Liver (tissue), 8 donors: ENCODE measurements at regions not wholly inside any gene's neighbourhood (a gene's known extent, or its start where the extent isn't known, plus 50 kb on each side); places are given as distances from the start of the nearest gene placed in this dataset.

Experiments
- DNase-seq: peaks from one replicate; pipeline ENCODE4 v3.0.0-alpha.2; 2017; ENCODE audit warnings: low spot score
- H3K27ac ChIP-seq, 2 donors: one replicate each; pipeline ENCODE4 v1.7.0; 2013; ENCODE audit warnings: inconsistent platforms in 2 of 2, low read length in 2 of 2, control low read depth in 1 of 2, low read depth in 1 of 2, mild to moderate bottlenecking in 1 of 2
- H3K27me3 ChIP-seq, 4 donors: one replicate each; pipeline versions ENCODE4 v1.6.1 to v1.7.0; 2013; ENCODE audit warnings: low read length in 3 of 4, inconsistent platforms in 1 of 4, mild to moderate bottlenecking in 1 of 4, moderate library complexity in 1 of 4; ENCODE audit not compliant: control insufficient read depth in 4 of 4, insufficient read depth in 4 of 4
- H3K36me3 ChIP-seq, 4 donors: one replicate each; pipeline versions ENCODE4 v1.6.1 to v1.7.0; 2013; ENCODE audit warnings: low read length in 3 of 4, mild to moderate bottlenecking in 3 of 4, low read depth in 1 of 4, moderate library complexity in 1 of 4; ENCODE audit not compliant: control insufficient read depth in 4 of 4, insufficient read depth in 3 of 4
- H3K4me1 ChIP-seq, 4 donors: one replicate each; pipeline versions ENCODE4 v1.6.1 to v1.7.0; 2013; ENCODE audit warnings: low read length in 3 of 4, mild to moderate bottlenecking in 3 of 4, moderate library complexity in 1 of 4; ENCODE audit not compliant: control insufficient read depth in 4 of 4, insufficient read depth in 4 of 4
- H3K4me3 ChIP-seq, 3 donors: one replicate each; pipeline versions ENCODE4 v1.6.1 to v1.7.0; 2013; ENCODE audit warnings: low read length in 3 of 3, control low read depth in 1 of 3, low read depth in 1 of 3, mild to moderate bottlenecking in 1 of 3
- H3K9ac ChIP-seq, 2 donors: one replicate each; pipeline ENCODE4 v1.7.0; 2013; ENCODE audit warnings: low read length in 2 of 2, mild to moderate bottlenecking in 2 of 2, moderate library complexity in 2 of 2, control low read depth in 1 of 2, low read depth in 1 of 2
- H3K9me3 ChIP-seq, 4 donors: one replicate each; pipeline versions ENCODE4 v1.6.1 to v1.7.0; 2013; ENCODE audit warnings: low read length in 3 of 4; ENCODE audit not compliant: control insufficient read depth in 4 of 4
- CTCF ChIP-seq: fragments of 150-350 bp; IDR thresholded peaks from 2 replicates; pipeline ENCODE4 v1.5.1; 2017; ENCODE audit warnings: improper control_type of control experiment, low read depth, low read length; ENCODE audit not compliant: missing input control
- EGR1 ChIP-seq, 2 donors: IDR thresholded peaks; 2 replicates each; pipeline ENCODE4 v1.6.1; 2016 to 2018; ENCODE audit warnings: antibody characterized with exemption in 2 of 2, low read depth in 2 of 2
- FOXA1 ChIP-seq: IDR thresholded peaks from 2 replicates; pipeline ENCODE4 v1.6.1; 2016; ENCODE audit warnings: antibody characterized with exemption
- FOXA2 ChIP-seq: IDR thresholded peaks from 2 replicates; pipeline ENCODE4 v1.6.1; 2016; ENCODE audit warnings: antibody characterized with exemption
- GABPA ChIP-seq, 2 donors: IDR thresholded peaks in 1 of 2; conservative IDR thresholded peaks in 1 of 2; 2 replicates each; pipeline ENCODE4 v1.6.1; 2016; ENCODE audit warnings: antibody characterized with exemption in 2 of 2, mild to moderate bottlenecking in 1 of 2, moderate library complexity in 1 of 2
- HNF4A ChIP-seq, 2 donors: conservative IDR thresholded peaks; 2 replicates each; pipeline ENCODE4 v1.6.1; 2016; ENCODE audit warnings: antibody characterized with exemption in 2 of 2, mild to moderate bottlenecking in 2 of 2
- HNF4G ChIP-seq: IDR thresholded peaks from 2 replicates; pipeline ENCODE4 v1.6.1; 2016; ENCODE audit warnings: antibody characterized with exemption
- JUND ChIP-seq, 2 donors: IDR thresholded peaks; 2 replicates each; pipeline ENCODE4 v1.6.1; 2016; ENCODE audit warnings: antibody characterized with exemption in 2 of 2
- MAX ChIP-seq: IDR thresholded peaks from 2 replicates; pipeline ENCODE4 v1.6.1; 2016; ENCODE audit warnings: antibody characterized with exemption
- NR2F2 ChIP-seq: IDR thresholded peaks from 2 replicates; pipeline ENCODE4 v1.6.1; 2016; ENCODE audit warnings: antibody characterized with exemption
- RAD21 ChIP-seq, 2 donors: IDR thresholded peaks; 2 replicates each; pipeline ENCODE4 v1.6.1; 2016; ENCODE audit warnings: antibody characterized with exemption in 2 of 2, mild to moderate bottlenecking in 2 of 2
- RXRA ChIP-seq, 2 donors: IDR thresholded peaks; 2 replicates each; pipeline ENCODE4 v1.6.1; 2017 to 2018; ENCODE audit warnings: antibody characterized with exemption in 2 of 2, mild to moderate bottlenecking in 1 of 2
- TAF1 ChIP-seq: conservative IDR thresholded peaks from 2 replicates; pipeline ENCODE4 v1.6.1; 2016; ENCODE audit warnings: antibody characterized with exemption, mild to moderate bottlenecking
- ZBTB33 ChIP-seq: IDR thresholded peaks from 2 replicates; pipeline ENCODE4 v1.6.1; 2016; ENCODE audit warnings: antibody characterized with exemption
- WGBS: extraction: QIAGEN DNeasy Blood & Tissue Kit; methylation state at CpG from one replicate; pipeline ENCODE4 v1.1.7; 2013; 5-methylcytosine and 5-hydroxymethylcytosine counted together
- donor health status: healthy.
- donor health status: healthy.
- donor health status: healthy.
- donor health status: healthy.
- donor health status: healthy.

GRCh38 chr16:66265048-66265415 is 101.5 kb upstream of the CDH5 start:
- Histone ChIP-seq H3K9me3 (no peaks in the 10 kb centered on the region), H3K27ac (no peak overlapping the region), H3K36me3 (no peaks in the 10 kb centered on the region), H3K27me3 (no peaks in the 10 kb centered on the region), H3K4me3 (no peak overlapping the region), H3K4me1 (peaks cover 0 to under 1% (median under 1%) of the 10 kb centered on the region in 4 donors), H3K9ac (no peak overlapping the region)
- 60% methylated on average over 3 of the region's 3 CpGs for WGBS
- TF ChIP-seq GABPA (IDR thresholded peaks at IDR 0.05 in 1 of 2, conservative IDR thresholded peaks at IDR 0.05 in 1 of 2) (no peak), FOXA1 (no peak), TAF1 (no peak), NR2F2 (no peak), JUND (IDR thresholded peaks at IDR 0.05) (no peak), MAX (no peak), FOXA2 (no peak), ZBTB33 (no peak)
- DNase-seq, result no peak

- Histone ChIP-seq H3K27me3 (no peaks in the 10 kb centered on the region), H3K4me1 (no peaks in the 10 kb centered on the region), H3K4me3 (no peak overlapping the region), H3K27ac (no peak overlapping the region), H3K9ac (no peak overlapping the region), H3K36me3 (no peaks in the 10 kb centered on the region), H3K9me3 (no peaks in the 10 kb centered on the region)
- no peak for TF ChIP-seq EGR1 (IDR thresholded peaks at IDR 0.05; ENCODE audit: low read depth in 2 of 2)
- TF ChIP-seq ZBTB33, result no peak
- no peak for TF ChIP-seq HNF4G
- no peak for TF ChIP-seq CTCF
- TF ChIP-seq RXRA (IDR thresholded peaks at IDR 0.05), result no peak
- no peak for TF ChIP-seq FOXA1
- 87% methylated on average over 17 of the region's 17 CpGs for WGBS
- DNase-seq, result no peak
Observed at GRCh38 chr16:66264311-66265047, 102.0 kb upstream of the CDH5 start.

GRCh38 chr16:66263973-66264310 is 102.5 kb upstream of the CDH5 start:
- Histone ChIP-seq H3K27ac (no peak overlapping the region), H3K36me3 (no peaks in the 10 kb centered on the region), H3K4me3 (no peak overlapping the region), H3K9me3 (no peaks in the 10 kb centered on the region), H3K27me3 (no peaks in the 10 kb centered on the region), H3K4me1 (no peaks in the 10 kb centered on the region), H3K9ac (no peak overlapping the region)
- DNase-seq, result no peak
- no peak for TF ChIP-seq HNF4A (conservative IDR thresholded peaks at IDR 0.05)
- TF ChIP-seq RAD21 (IDR thresholded peaks at IDR 0.05), result no peak
- WGBS, result 73% methylated on average over 1 of the region's 1 CpG
